DND-41 (cell line): ENCODE measurements at regions not wholly inside any gene's neighbourhood (a gene's known extent, or its start where the extent isn't known, plus 50 kb on each side); places are given as distances from the start of the nearest gene placed in this dataset.

Experiments used
- EZH2 ChIP-seq: IDR thresholded peaks from 3 replicates; pipeline ENCODE4 v1.6.1; 2012; ENCODE audit warnings: borderline replicate concordance, low read depth, mild to moderate bottlenecking, moderate library complexity, low read length, inconsistent platforms; ENCODE audit not compliant: severe bottlenecking
- TF ChIP-seq, protein P1 (sequence below): IDR thresholded peaks from 2 replicates; pipeline ENCODE4 v1.5.1; 2012; ENCODE audit warnings: borderline replicate concordance, low read length, moderate library complexity, mild to moderate bottlenecking; ENCODE audit not compliant: poor library complexity, severe bottlenecking; ENCODE audit errors: extremely low read depth

DNA sequence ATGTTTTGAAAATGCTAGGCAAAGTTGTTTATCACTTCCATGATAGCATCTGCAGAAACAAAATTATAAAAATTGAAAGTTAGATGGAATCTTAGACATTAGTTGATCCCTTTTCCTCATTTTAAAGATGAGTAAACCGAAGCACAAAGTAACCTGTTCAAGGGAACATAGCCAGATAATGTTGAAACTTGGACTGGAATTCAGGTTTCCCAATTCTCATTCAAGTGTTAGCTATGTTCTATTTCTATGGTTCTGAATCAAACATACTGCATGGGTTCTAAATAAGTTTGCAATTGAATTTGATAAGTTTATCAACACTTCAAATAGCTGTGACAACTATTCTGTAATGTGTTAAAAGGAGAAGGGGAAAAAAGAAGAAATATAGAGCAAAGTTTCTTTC is 122.4 kb upstream of the SOX5 start:
- TF ChIP-seq, protein P1, sequence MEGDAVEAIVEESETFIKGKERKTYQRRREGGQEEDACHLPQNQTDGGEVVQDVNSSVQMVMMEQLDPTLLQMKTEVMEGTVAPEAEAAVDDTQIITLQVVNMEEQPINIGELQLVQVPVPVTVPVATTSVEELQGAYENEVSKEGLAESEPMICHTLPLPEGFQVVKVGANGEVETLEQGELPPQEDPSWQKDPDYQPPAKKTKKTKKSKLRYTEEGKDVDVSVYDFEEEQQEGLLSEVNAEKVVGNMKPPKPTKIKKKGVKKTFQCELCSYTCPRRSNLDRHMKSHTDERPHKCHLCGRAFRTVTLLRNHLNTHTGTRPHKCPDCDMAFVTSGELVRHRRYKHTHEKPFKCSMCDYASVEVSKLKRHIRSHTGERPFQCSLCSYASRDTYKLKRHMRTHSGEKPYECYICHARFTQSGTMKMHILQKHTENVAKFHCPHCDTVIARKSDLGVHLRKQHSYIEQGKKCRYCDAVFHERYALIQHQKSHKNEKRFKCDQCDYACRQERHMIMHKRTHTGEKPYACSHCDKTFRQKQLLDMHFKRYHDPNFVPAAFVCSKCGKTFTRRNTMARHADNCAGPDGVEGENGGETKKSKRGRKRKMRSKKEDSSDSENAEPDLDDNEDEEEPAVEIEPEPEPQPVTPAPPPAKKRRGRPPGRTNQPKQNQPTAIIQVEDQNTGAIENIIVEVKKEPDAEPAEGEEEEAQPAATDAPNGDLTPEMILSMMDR: no peak
- no peak for TF ChIP-seq EZH2
